ENCODE measurements at regions not wholly inside any gene's neighbourhood (a gene's known extent, or its start where the extent isn't known, plus 50 kb on each side); places are given as distances from the start of the nearest gene placed in this dataset.

DNA sequence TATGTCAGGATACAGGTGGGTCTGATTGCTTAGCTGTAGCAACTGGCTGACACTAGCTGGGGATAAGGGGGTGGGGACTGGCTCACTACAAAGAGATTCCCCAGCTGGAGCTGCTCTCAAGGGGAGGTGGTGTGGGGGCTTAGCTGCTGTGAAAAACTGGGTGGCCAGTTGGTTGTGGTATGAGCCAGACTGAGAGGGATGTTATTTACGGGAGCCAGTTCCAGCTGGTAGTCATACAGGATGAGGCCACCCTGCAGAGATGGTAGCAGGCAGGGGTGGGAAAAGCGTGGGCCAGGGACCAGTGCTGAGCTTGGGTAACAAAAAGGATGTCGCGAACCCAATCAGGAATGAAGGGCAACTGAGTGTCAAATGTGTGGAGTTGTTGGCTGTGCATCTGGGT is 204.0 kb upstream of the C21orf91 start:
- TF ChIP-seq, protein P1, sequence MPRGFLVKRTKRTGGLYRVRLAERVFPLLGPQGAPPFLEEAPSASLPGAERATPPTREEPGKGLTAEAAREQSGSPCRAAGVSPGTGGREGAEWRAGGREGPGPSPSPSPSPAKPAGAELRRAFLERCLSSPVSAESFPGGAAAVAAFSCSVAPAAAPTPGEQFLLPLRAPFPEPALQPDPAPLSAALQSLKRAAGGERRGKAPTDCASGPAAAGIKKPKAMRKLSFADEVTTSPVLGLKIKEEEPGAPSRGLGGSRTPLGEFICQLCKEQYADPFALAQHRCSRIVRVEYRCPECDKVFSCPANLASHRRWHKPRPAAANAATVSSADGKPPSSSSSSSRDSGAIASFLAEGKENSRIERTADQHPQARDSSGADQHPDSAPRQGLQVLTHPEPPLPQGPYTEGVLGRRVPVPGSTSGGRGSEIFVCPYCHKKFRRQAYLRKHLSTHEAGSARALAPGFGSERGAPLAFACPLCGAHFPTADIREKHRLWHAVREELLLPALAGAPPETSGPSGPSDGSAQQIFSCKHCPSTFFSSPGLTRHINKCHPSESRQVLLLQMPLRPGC (tag by site-specific recombination; IDR thresholded peaks at IDR 0.05), result no peak
- TF ChIP-seq ZNF510 (tag by site-specific recombination; IDR thresholded peaks at IDR 0.05; ENCODE audit: insufficient replicate concordance) (no peak), ZNF223 (tag by site-specific recombination; IDR thresholded peaks at IDR 0.05) (no peak), ZNF660 (tag by site-specific recombination; IDR thresholded peaks at IDR 0.05) (no peak), REPIN1 (tag by site-specific recombination; IDR thresholded peaks at IDR 0.05; ENCODE audit: low read depth) (no peak), ZNF221 (tag by site-specific recombination; IDR thresholded peaks at IDR 0.05; ENCODE audit: borderline replicate concordance) (no peak), ZNF561 (tag by site-specific recombination; IDR thresholded peaks at IDR 0.05; ENCODE audit: borderline replicate concordance) (no peak), PRDM1 (tag by site-specific recombination; IDR thresholded peaks at IDR 0.05) (no peak), ZNF768 (tag by site-specific recombination; IDR thresholded peaks at IDR 0.05) (no peak), ZNF341 (tag by site-specific recombination; IDR thresholded peaks at IDR 0.05; ENCODE audit: low read depth) (no peak), ZNF433 (tag by site-specific recombination; IDR thresholded peaks at IDR 0.05; ENCODE audit: low read depth) (no peak)
- TF ChIP-seq, protein P2, sequence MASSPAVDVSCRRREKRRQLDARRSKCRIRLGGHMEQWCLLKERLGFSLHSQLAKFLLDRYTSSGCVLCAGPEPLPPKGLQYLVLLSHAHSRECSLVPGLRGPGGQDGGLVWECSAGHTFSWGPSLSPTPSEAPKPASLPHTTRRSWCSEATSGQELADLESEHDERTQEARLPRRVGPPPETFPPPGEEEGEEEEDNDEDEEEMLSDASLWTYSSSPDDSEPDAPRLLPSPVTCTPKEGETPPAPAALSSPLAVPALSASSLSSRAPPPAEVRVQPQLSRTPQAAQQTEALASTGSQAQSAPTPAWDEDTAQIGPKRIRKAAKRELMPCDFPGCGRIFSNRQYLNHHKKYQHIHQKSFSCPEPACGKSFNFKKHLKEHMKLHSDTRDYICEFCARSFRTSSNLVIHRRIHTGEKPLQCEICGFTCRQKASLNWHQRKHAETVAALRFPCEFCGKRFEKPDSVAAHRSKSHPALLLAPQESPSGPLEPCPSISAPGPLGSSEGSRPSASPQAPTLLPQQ (tag by site-specific recombination; IDR thresholded peaks at IDR 0.05), result no peak
- TF ChIP-seq, protein P3, sequence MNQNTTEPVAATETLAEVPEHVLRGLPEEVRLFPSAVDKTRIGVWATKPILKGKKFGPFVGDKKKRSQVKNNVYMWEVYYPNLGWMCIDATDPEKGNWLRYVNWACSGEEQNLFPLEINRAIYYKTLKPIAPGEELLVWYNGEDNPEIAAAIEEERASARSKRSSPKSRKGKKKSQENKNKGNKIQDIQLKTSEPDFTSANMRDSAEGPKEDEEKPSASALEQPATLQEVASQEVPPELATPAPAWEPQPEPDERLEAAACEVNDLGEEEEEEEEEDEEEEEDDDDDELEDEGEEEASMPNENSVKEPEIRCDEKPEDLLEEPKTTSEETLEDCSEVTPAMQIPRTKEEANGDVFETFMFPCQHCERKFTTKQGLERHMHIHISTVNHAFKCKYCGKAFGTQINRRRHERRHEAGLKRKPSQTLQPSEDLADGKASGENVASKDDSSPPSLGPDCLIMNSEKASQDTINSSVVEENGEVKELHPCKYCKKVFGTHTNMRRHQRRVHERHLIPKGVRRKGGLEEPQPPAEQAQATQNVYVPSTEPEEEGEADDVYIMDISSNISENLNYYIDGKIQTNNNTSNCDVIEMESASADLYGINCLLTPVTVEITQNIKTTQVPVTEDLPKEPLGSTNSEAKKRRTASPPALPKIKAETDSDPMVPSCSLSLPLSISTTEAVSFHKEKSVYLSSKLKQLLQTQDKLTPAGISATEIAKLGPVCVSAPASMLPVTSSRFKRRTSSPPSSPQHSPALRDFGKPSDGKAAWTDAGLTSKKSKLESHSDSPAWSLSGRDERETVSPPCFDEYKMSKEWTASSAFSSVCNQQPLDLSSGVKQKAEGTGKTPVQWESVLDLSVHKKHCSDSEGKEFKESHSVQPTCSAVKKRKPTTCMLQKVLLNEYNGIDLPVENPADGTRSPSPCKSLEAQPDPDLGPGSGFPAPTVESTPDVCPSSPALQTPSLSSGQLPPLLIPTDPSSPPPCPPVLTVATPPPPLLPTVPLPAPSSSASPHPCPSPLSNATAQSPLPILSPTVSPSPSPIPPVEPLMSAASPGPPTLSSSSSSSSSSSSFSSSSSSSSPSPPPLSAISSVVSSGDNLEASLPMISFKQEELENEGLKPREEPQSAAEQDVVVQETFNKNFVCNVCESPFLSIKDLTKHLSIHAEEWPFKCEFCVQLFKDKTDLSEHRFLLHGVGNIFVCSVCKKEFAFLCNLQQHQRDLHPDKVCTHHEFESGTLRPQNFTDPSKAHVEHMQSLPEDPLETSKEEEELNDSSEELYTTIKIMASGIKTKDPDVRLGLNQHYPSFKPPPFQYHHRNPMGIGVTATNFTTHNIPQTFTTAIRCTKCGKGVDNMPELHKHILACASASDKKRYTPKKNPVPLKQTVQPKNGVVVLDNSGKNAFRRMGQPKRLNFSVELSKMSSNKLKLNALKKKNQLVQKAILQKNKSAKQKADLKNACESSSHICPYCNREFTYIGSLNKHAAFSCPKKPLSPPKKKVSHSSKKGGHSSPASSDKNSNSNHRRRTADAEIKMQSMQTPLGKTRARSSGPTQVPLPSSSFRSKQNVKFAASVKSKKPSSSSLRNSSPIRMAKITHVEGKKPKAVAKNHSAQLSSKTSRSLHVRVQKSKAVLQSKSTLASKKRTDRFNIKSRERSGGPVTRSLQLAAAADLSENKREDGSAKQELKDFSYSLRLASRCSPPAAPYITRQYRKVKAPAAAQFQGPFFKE (tag by site-specific recombination; IDR thresholded peaks at IDR 0.05; ENCODE audit: borderline replicate concordance), result no peak
- TF ChIP-seq, protein P4, sequence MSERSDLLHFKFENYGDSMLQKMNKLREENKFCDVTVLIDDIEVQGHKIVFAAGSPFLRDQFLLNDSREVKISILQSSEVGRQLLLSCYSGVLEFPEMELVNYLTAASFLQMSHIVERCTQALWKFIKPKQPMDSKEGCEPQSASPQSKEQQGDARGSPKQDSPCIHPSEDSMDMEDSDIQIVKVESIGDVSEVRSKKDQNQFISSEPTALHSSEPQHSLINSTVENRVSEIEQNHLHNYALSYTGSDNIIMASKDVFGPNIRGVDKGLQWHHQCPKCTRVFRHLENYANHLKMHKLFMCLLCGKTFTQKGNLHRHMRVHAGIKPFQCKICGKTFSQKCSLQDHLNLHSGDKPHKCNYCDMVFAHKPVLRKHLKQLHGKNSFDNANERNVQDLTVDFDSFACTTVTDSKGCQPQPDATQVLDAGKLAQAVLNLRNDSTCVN (tag by site-specific recombination; optimal IDR thresholded peaks at IDR 0.05), result no peak
- no peaks in the 10 kb centered on the region for H3K4me1 ChIP-seq (ENCODE audit: control insufficient read depth, insufficient read depth, low read length)
- no peaks in the 10 kb centered on the region for H3K9me3 ChIP-seq (ENCODE audit: control insufficient read depth, insufficient read depth, low read depth, low read length)
- no peak overlapping the region for H3K27ac ChIP-seq (ENCODE audit: extremely low read depth, low read depth, low read length)
- ChIA-PET CTCF (no interaction called here), POLR2A (no interaction called here)
- no peaks in the 10 kb centered on the region for H3K36me3 ChIP-seq (ENCODE audit: control insufficient read depth in 2 of 2, insufficient read depth in 1 of 2, low read length in 2 of 2)
- H3K4me3 ChIP-seq (ENCODE audit: low read depth, low read length), result no peak overlapping the region

DNA sequence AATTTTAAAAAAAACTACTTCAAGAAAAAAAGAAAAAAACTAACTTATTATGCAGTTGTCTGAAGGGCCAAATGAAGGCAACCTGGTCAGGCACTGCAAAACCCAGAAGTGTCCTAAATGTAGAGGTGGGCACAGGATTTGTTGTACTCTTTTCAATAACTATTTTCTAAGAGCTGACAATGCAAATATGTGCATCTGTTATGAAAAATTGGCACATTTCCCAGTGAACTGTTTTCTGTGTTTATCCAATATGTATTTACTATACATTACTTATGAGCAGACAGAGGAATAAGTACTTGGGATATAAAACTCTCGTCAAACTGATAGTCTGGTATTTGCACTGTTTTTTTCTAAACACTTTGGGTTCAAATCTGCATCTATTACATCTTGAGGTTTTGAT is 188.0 kb upstream of the C21orf91 start:
- ChIA-PET POLR2A (no interaction called here), CTCF (interaction anchor here (0.6 kb wide), 1 partner anchor 12 kb away, joined by 3 read pairs; no protein-coding TSS in a partner anchor)
- Histone ChIP-seq H3K4me3 (ENCODE audit: low read depth, low read length) (no peak overlapping the region), H3K27ac (ENCODE audit: extremely low read depth, low read depth, low read length) (no peak overlapping the region), H3K9me3 (ENCODE audit: control insufficient read depth, insufficient read depth, low read depth, low read length) (no peaks in the 10 kb centered on the region), H3K4me1 (ENCODE audit: control insufficient read depth, insufficient read depth, low read length) (no peaks in the 10 kb centered on the region), H3K36me3 (ENCODE audit: control insufficient read depth in 2 of 2, insufficient read depth in 1 of 2, low read length in 2 of 2) (no peaks in the 10 kb centered on the region)
- TF ChIP-seq SP7 (tag by site-specific recombination; IDR thresholded peaks at IDR 0.05) (no peak), ZNF138 (tag by site-specific recombination; IDR thresholded peaks at IDR 0.05; ENCODE audit: borderline replicate concordance) (no peak), ZNF473 (tag by site-specific recombination; IDR thresholded peaks at IDR 0.05) (no peak), GFI1B (tag by site-specific recombination; IDR thresholded peaks at IDR 0.05) (no peak), HOXC10 (CRISPR knock-in tag; IDR thresholded peaks at IDR 0.05) (no peak), MYNN (tag by site-specific recombination; IDR thresholded peaks at IDR 0.05; ENCODE audit: borderline replicate concordance) (no peak), ZIC2 (tag by site-specific recombination; IDR thresholded peaks at IDR 0.05) (no peak), ZBTB20 (tag by site-specific recombination; IDR thresholded peaks at IDR 0.05) (no peak), ZNF404 (tag by site-specific recombination; IDR thresholded peaks at IDR 0.05) (no peak), ZNF112 (tag by site-specific recombination; IDR thresholded peaks at IDR 0.05) (no peak), OVOL3 (tag by site-specific recombination; IDR thresholded peaks at IDR 0.05) (no peak)
- TF ChIP-seq, protein P5, sequence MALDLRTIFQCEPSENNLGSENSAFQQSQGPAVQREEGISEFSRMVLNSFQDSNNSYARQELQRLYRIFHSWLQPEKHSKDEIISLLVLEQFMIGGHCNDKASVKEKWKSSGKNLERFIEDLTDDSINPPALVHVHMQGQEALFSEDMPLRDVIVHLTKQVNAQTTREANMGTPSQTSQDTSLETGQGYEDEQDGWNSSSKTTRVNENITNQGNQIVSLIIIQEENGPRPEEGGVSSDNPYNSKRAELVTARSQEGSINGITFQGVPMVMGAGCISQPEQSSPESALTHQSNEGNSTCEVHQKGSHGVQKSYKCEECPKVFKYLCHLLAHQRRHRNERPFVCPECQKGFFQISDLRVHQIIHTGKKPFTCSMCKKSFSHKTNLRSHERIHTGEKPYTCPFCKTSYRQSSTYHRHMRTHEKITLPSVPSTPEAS (tag by site-specific recombination; IDR thresholded peaks at IDR 0.05), result no peak
